ENCODE measurements at regions not wholly inside any gene's neighbourhood (a gene's known extent, or its start where the extent isn't known, plus 50 kb on each side); places are given as distances from the start of the nearest gene placed in this dataset.

- TF ChIP-seq, protein P1, sequence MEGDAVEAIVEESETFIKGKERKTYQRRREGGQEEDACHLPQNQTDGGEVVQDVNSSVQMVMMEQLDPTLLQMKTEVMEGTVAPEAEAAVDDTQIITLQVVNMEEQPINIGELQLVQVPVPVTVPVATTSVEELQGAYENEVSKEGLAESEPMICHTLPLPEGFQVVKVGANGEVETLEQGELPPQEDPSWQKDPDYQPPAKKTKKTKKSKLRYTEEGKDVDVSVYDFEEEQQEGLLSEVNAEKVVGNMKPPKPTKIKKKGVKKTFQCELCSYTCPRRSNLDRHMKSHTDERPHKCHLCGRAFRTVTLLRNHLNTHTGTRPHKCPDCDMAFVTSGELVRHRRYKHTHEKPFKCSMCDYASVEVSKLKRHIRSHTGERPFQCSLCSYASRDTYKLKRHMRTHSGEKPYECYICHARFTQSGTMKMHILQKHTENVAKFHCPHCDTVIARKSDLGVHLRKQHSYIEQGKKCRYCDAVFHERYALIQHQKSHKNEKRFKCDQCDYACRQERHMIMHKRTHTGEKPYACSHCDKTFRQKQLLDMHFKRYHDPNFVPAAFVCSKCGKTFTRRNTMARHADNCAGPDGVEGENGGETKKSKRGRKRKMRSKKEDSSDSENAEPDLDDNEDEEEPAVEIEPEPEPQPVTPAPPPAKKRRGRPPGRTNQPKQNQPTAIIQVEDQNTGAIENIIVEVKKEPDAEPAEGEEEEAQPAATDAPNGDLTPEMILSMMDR (conservative IDR thresholded peaks at IDR 0.05 in 1 of 2, IDR thresholded peaks at IDR 0.05 in 1 of 2; ENCODE audit: extremely low read depth in 1 of 2, insufficient read depth in 1 of 2, low read depth in 1 of 2, low read length in 2 of 2), result no peak
- no peak for TF ChIP-seq EZH2 (IDR thresholded peaks at IDR 0.05; ENCODE audit: borderline replicate concordance, low read length)
Measured at GRCh38 chr2:123434546-123435395, 590.3 kb upstream of the CNTNAP5 start.
